COR-L47 (cell line): ENCODE measurements at regions not wholly inside any gene's neighbourhood (a gene's known extent, or its start where the extent isn't known, plus 50 kb on each side); places are given as distances from the start of the nearest gene placed in this dataset.

Source experiments
- DNase-seq: peaks from one replicate; lab custom pipeline; 2025; lab: John Stamatoyannopoulos, UW

- no peak for DNase-seq
Observed at GRCh38 chr9:630817-631216, 210.7 kb upstream of the DMRT1 start.

- no peak for DNase-seq
Observed at GRCh38 chr9:631596-631995, 209.9 kb upstream of the DMRT1 start.

- DNase-seq = no peak
Observed at GRCh38 chr9:633461-633860, 208.0 kb upstream of the DMRT1 start.

GRCh38 chr9:636931-637591 lies 204.4 kb upstream of the DMRT1 start:
- no peak for DNase-seq

GRCh38 chr9:638152-638551 lies 203.3 kb upstream of the DMRT1 start:
- no peak for DNase-seq

- no peak for DNase-seq
Observed at GRCh38 chr9:642014-642413, 199.5 kb upstream of the DMRT1 start.

- DNase-seq = no peak
Observed at GRCh38 chr9:643966-644365, 197.5 kb upstream of the DMRT1 start.

- no peak for DNase-seq
Observed at GRCh38 chr9:647522-647921, 194.0 kb upstream of the DMRT1 start.

- no peak for DNase-seq
Observed at GRCh38 chr9:649128-650074, 192.1 kb upstream of the DMRT1 start.

GRCh38 chr9:650362-650761 lies 191.1 kb upstream of the DMRT1 start:
- no peak for DNase-seq

- DNase-seq = no peak
Observed at GRCh38 chr9:651371-651770, 190.1 kb upstream of the DMRT1 start.

GRCh38 chr9:652914-653313 lies 188.6 kb upstream of the DMRT1 start:
- DNase-seq = no peak

GRCh38 chr9:653421-653820 lies 188.1 kb upstream of the DMRT1 start:
- no peak for DNase-seq

GRCh38 chr9:653856-654387 lies 187.6 kb upstream of the DMRT1 start:
- DNase-seq = no peak

GRCh38 chr9:655875-656274 lies 185.6 kb upstream of the DMRT1 start:
- DNase-seq = no peak

- DNase-seq = no peak
Observed at GRCh38 chr9:656926-657568, 184.4 kb upstream of the DMRT1 start.

- DNase-seq = no peak
Observed at GRCh38 chr9:659286-659685, 182.2 kb upstream of the DMRT1 start.

GRCh38 chr9:660227-660626 lies 181.3 kb upstream of the DMRT1 start:
- DNase-seq = no peak

GRCh38 chr9:663541-663940 lies 178.0 kb upstream of the DMRT1 start:
- no peak for DNase-seq

GRCh38 chr9:665296-665695 lies 176.2 kb upstream of the DMRT1 start:
- no peak for DNase-seq

- no peak for DNase-seq
Observed at GRCh38 chr9:671997-672396, 169.5 kb upstream of the DMRT1 start.

- DNase-seq = no peak
Observed at GRCh38 chr9:672851-673250, 168.6 kb upstream of the DMRT1 start.
